SK-N-SH (cell line): ENCODE measurements at regions not wholly inside any gene's neighbourhood (a gene's known extent, or its start where the extent isn't known, plus 50 kb on each side); places are given as distances from the start of the nearest gene placed in this dataset.

ENCODE experiments used
- CTCF ChIA-PET: fragments of 300-600, 350-600 bp; formaldehyde crosslinking; extraction: SDS; loops from one replicate; lab custom pipeline; 2021; lab: Yijun Ruan, JAX
- POLR2A ChIA-PET: fragments of 350-600 bp; sonication (Branson Sonifier 250); formaldehyde crosslinking; extraction: SDS; loops from one replicate; lab custom pipeline; 2020; ENCODE audit warnings: antibody characterized with exemption, inconsistent platforms; lab: Yijun Ruan, JAX
- DNase-seq: peaks from one replicate; pipeline ENCODE4 v3.0.0; 2012
- H2AFZ ChIP-seq: fragments of 200-600 bp; sonication (generic); 2 replicates; pipeline ENCODE4 v1.8.1; 2016; ENCODE audit warnings: antibody characterized with exemption, mild to moderate bottlenecking, low read depth
- H3F3A ChIP-seq: fragments of 200-600 bp; sonication (generic); replicated peaks from 2 replicates; pipeline ENCODE3; 2016; ENCODE audit warnings: antibody characterized with exemption, mild to moderate bottlenecking; ENCODE audit not compliant: insufficient read depth
- H3K27ac ChIP-seq, 2 experiments: fragments of 200-500 bp in 1 of 2; fragments of 200-600 bp in 1 of 2; sonication (Bioruptor generic) in 1 of 2; sonication (generic), shearing (Covaris generic) in 1 of 2; 2 replicates each; pipeline versions ENCODE4 v1.5.1 to v1.6.1; 2014 to 2016; ENCODE audit warnings: low read depth in 2 of 2, inconsistent platforms in 1 of 2, low read length in 1 of 2, mild to moderate bottlenecking in 1 of 2, mixed read lengths in 1 of 2
- H3K27me3 ChIP-seq: fragments of 200-600 bp; sonication (generic), shearing (Covaris generic); 2 replicates; pipeline ENCODE4 v1.6.1; 2016; ENCODE audit warnings: mixed run types; ENCODE audit not compliant: insufficient read depth
- H3K36me3 ChIP-seq, 2 experiments: fragments of 200-500 bp in 1 of 2; fragments of 200-600 bp in 1 of 2; sonication (Bioruptor generic) in 1 of 2; sonication (generic) in 1 of 2; replicated peaks in 1 of 2; 2 replicates each; pipeline versions ENCODE3 to v1.5.1; 2014 to 2016; ENCODE audit warnings: low read length in 1 of 2, mild to moderate bottlenecking in 1 of 2; ENCODE audit not compliant: insufficient read depth in 2 of 2, control insufficient read depth in 1 of 2
- H3K4me1 ChIP-seq, 2 experiments: fragments of 200-500 bp in 1 of 2; fragments of 200-600 bp in 1 of 2; sonication (Bioruptor generic) in 1 of 2; sonication (generic), shearing (Covaris generic) in 1 of 2; 2 replicates each; pipeline versions ENCODE4 v1.5.1 to v1.6.1; 2014 to 2016; ENCODE audit warnings: low read depth in 1 of 2, low read length in 1 of 2, mixed run types in 1 of 2; ENCODE audit not compliant: insufficient read depth in 2 of 2, control insufficient read depth in 1 of 2
- H3K4me2 ChIP-seq: fragments of 200-600 bp; sonication (generic), shearing (Covaris generic); 2 replicates; pipeline ENCODE4 v1.6.1; 2017; ENCODE audit warnings: mixed run types
- H3K4me3 ChIP-seq, 2 experiments: fragments of 200-500 bp in 1 of 2; fragments of 200-600 bp in 1 of 2; sonication (Bioruptor generic) in 1 of 2; sonication (generic), shearing (Covaris generic) in 1 of 2; 2 replicates each; pipeline versions ENCODE4 v1.5.1 to v1.8.1; 2014 to 2016; ENCODE audit warnings: low read depth in 2 of 2, inconsistent platforms in 1 of 2, low read length in 1 of 2, mild to moderate bottlenecking in 1 of 2, mixed read lengths in 1 of 2, moderate library complexity in 1 of 2
- H3K79me2 ChIP-seq: fragments of 200-600 bp; sonication (generic); 2 replicates; pipeline ENCODE4 v1.8.1; 2017; ENCODE audit warnings: mild to moderate bottlenecking; ENCODE audit not compliant: insufficient read depth
- H3K9ac ChIP-seq: fragments of 200-600 bp; sonication (generic); 2 replicates; pipeline ENCODE4 v1.6.1; 2017; ENCODE audit warnings: mixed run types
- H3K9me2 ChIP-seq: fragments of 200-600 bp; sonication (generic); 2 replicates; pipeline ENCODE4 v1.6.1; 2017; ENCODE audit warnings: mixed run types
- H3K9me3 ChIP-seq: fragments of 200-600 bp; sonication (generic); 2 replicates; pipeline ENCODE4 v1.6.1; 2017; ENCODE audit warnings: mixed run types, mild to moderate bottlenecking, moderate library complexity
- H4K20me1 ChIP-seq: fragments of 200-600 bp; sonication (generic); 2 replicates; pipeline ENCODE4 v1.6.1; 2017; ENCODE audit warnings: mild to moderate bottlenecking, mixed run types; ENCODE audit not compliant: insufficient read depth
- CHD2 ChIP-seq: fragments of 150-350 bp; IDR thresholded peaks from 2 replicates; pipeline ENCODE4 v1.6.1; 2018; ENCODE audit warnings: low read length; ENCODE audit not compliant: partially characterized antibody
- EP300 ChIP-seq, 2 experiments: IDR thresholded peaks; 2 replicates each; pipeline versions ENCODE4 v1.4.0 to v1.6.1; 2012; ENCODE audit warnings: borderline replicate concordance in 1 of 2, low read depth in 1 of 2, low read length in 1 of 2
- EZH2phosphoT487 ChIP-seq: fragments of 200-600 bp; sonication (generic); IDR thresholded peaks from 2 replicates; pipeline ENCODE4 v1.6.1; 2017; ENCODE audit warnings: low read depth, mixed run types, mild to moderate bottlenecking, antibody characterized with exemption, moderate library complexity, borderline replicate concordance
- FOSL2 ChIP-seq: IDR thresholded peaks from 2 replicates; pipeline ENCODE4 v1.4.0; 2012; ENCODE audit warnings: low read depth, mild to moderate bottlenecking, moderate library complexity, borderline replicate concordance
- FOXJ3 ChIP-seq: sonication (generic); formaldehyde crosslinking; IDR thresholded peaks from 2 replicates; pipeline ENCODE4 v1.5.1; 2020; ENCODE audit warnings: mild to moderate bottlenecking, missing genetic modification reagents
- GABPA ChIP-seq: IDR thresholded peaks from 2 replicates; pipeline ENCODE4 v1.4.0; 2012; ENCODE audit warnings: low read depth, mild to moderate bottlenecking
- JUND ChIP-seq: IDR thresholded peaks from 2 replicates; pipeline ENCODE4 v1.4.0; 2012
- NRF1 ChIP-seq: IDR thresholded peaks from 2 replicates; pipeline ENCODE4 v1.6.1; 2012; ENCODE audit warnings: low read depth, mild to moderate bottlenecking, low read length
- POLR2AphosphoS5 ChIP-seq: IDR thresholded peaks from 2 replicates; pipeline ENCODE4 v1.6.1; 2012; ENCODE audit warnings: low read depth, low read length
- RCOR1 ChIP-seq: fragments of 150-350 bp; IDR thresholded peaks from 2 replicates; pipeline ENCODE4 v1.6.1; 2017; ENCODE audit warnings: antibody characterized with exemption, low read length
- RFX5 ChIP-seq: IDR thresholded peaks from 2 replicates; pipeline ENCODE4 v1.6.1; 2012; ENCODE audit warnings: mild to moderate bottlenecking, improper control_type of control experiment, low read length
- RXRA ChIP-seq: IDR thresholded peaks from 2 replicates; pipeline ENCODE4 v1.4.0; 2012; ENCODE audit warnings: low read depth, mild to moderate bottlenecking, borderline replicate concordance
- SIN3A ChIP-seq: IDR thresholded peaks from 2 replicates; pipeline ENCODE4 v1.6.1; 2012; ENCODE audit warnings: low read depth, mild to moderate bottlenecking, low read length, moderate library complexity, borderline replicate concordance
- SMC3 ChIP-seq: IDR thresholded peaks from 2 replicates; pipeline ENCODE4 v1.6.1; 2012; ENCODE audit warnings: low read depth, low read length, improper control_type of control experiment
- TAF1 ChIP-seq: IDR thresholded peaks from 2 replicates; pipeline ENCODE4 v1.6.1; 2012; ENCODE audit warnings: low read depth, mild to moderate bottlenecking, low read length, moderate library complexity, borderline replicate concordance
- TEAD4 ChIP-seq: IDR thresholded peaks from 2 replicates; pipeline ENCODE4 v1.4.0; 2012; ENCODE audit warnings: mild to moderate bottlenecking, borderline replicate concordance; ENCODE audit not compliant: insufficient read depth
- USF1 ChIP-seq: IDR thresholded peaks from 2 replicates; pipeline ENCODE4 v1.4.0; 2012; ENCODE audit warnings: low read depth, borderline replicate concordance
- USF2 ChIP-seq: fragments of 150-350 bp; IDR thresholded peaks from 2 replicates; pipeline ENCODE4 v1.6.1; 2017; ENCODE audit warnings: antibody characterized with exemption, low read length, low read depth, borderline replicate concordance
- YY1 ChIP-seq: IDR thresholded peaks from 2 replicates; pipeline ENCODE4 v1.4.0; 2012; ENCODE audit warnings: low read depth, mild to moderate bottlenecking
- ZBTB33 ChIP-seq: IDR thresholded peaks from 2 replicates; pipeline ENCODE4 v1.4.0; 2012; ENCODE audit warnings: low read depth, borderline replicate concordance
- WGBS: methylation state at CpG from one replicate; pipeline ENCODE4 v1.1.6; 2017; ENCODE audit warnings: low lambda C conversion rate; 5-methylcytosine and 5-hydroxymethylcytosine counted together
- TF ChIP-seq, protein P1 (sequence below): IDR thresholded peaks from 2 replicates; pipeline ENCODE4; 2012

- H3K36me3 ChIP-seq: no peaks in the 10 kb centered on the region
- no peak for TF ChIP-seq NRF1
- no peak for TF ChIP-seq JUND
- TF ChIP-seq ZBTB33: no peak
- no peak for TF ChIP-seq GABPA
- no peak for TF ChIP-seq USF2
- no peak for TF ChIP-seq USF1
- no peak for TF ChIP-seq FOXJ3 (CRISPR knock-in tag)
- no peak for TF ChIP-seq POLR2AphosphoS5
- TF ChIP-seq TAF1: no peak
- TF ChIP-seq, protein P1, sequence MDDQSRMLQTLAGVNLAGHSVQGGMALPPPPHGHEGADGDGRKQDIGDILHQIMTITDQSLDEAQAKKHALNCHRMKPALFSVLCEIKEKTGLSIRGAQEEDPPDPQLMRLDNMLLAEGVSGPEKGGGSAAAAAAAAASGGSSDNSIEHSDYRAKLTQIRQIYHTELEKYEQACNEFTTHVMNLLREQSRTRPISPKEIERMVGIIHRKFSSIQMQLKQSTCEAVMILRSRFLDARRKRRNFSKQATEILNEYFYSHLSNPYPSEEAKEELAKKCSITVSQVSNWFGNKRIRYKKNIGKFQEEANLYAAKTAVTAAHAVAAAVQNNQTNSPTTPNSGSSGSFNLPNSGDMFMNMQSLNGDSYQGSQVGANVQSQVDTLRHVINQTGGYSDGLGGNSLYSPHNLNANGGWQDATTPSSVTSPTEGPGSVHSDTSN: no peak
- no peak for TF ChIP-seq FOSL2
- no peak for TF ChIP-seq EP300 (IDR thresholded peaks at IDR 0.05; ENCODE audit: borderline replicate concordance in 1 of 2, low read depth in 1 of 2, low read length in 1 of 2)
- no peak for TF ChIP-seq TEAD4
- no peaks in the 10 kb centered on the region for H3K27me3 ChIP-seq
- 65% methylated on average over 1 of the region's 1 CpG for WGBS
- no peaks in the 10 kb centered on the region for H3K79me2 ChIP-seq
- POLR2A ChIA-PET: no interaction called here
- H3K27ac ChIP-seq: no peak overlapping the region
- CTCF ChIA-PET: interaction anchor here (0.5 kb wide), 1 partner anchor 75 kb away, joined by 3 read pairs; no protein-coding TSS in a partner anchor
- H3K4me2 ChIP-seq: no peak overlapping the region
- H2AFZ ChIP-seq: no peak overlapping the region
- no peak overlapping the region for H3K9ac ChIP-seq
- H3F3A ChIP-seq: no peaks in the 10 kb centered on the region
- H4K20me1 ChIP-seq: no peaks in the 10 kb centered on the region
- no peak for DNase-seq
- H3K4me3 ChIP-seq: no peak overlapping the region
- H3K9me3 ChIP-seq: no peaks in the 10 kb centered on the region
- no peaks in the 10 kb centered on the region for H3K4me1 ChIP-seq
- no peaks in the 10 kb centered on the region for H3K9me2 ChIP-seq
Observed at GRCh38 chr21:27837936-27838335, 871.0 kb upstream of the ADAMTS5 start.

DNA sequence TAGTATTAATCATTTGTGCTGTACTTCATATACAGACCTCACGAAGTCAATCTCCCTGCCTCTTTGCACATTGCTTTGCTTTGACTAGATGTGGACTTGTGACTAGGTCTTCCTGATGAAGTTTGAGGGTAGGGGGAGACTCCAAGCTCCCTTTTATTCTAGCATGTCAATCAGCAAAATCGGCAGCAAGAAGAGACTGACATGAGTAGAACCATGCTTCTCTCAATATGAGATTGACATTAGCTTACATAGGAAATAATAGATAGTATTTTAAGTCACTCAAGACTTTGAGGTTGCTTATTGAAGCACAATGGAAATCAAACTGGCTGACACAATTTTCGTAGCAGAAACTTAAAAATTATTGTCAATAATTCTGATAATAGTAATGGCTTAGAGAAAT lies 866.4 kb upstream of the ADAMTS5 start:
- H3K27me3 ChIP-seq: no peaks in the 10 kb centered on the region
- no peaks in the 10 kb centered on the region for H3K36me3 ChIP-seq
- no peaks in the 10 kb centered on the region for H3K79me2 ChIP-seq
- H3K27ac ChIP-seq: no peak overlapping the region
- no peak for DNase-seq
- H3F3A ChIP-seq: no peaks in the 10 kb centered on the region
- H3K4me3 ChIP-seq: no peak overlapping the region
- no peak overlapping the region for H3K4me2 ChIP-seq
- H3K9ac ChIP-seq: no peak overlapping the region
- H2AFZ ChIP-seq: no peak overlapping the region
- H4K20me1 ChIP-seq: no peaks in the 10 kb centered on the region
- H3K9me2 ChIP-seq: no peaks in the 10 kb centered on the region
- H3K9me3 ChIP-seq: no peaks in the 10 kb centered on the region
- ChIA-PET CTCF (no interaction called here), POLR2A (no interaction called here)
- 23% methylated on average over 3 of the region's 3 CpGs for WGBS
- H3K4me1 ChIP-seq: no peaks in the 10 kb centered on the region
- no peak for TF ChIP-seq EZH2phosphoT487
- TF ChIP-seq JUND: no peak
- no peak for TF ChIP-seq TEAD4
- no peak for TF ChIP-seq SIN3A
- no peak for TF ChIP-seq RFX5
- no peak for TF ChIP-seq FOSL2
- no peak for TF ChIP-seq YY1
- TF ChIP-seq SMC3: no peak
- TF ChIP-seq POLR2AphosphoS5: no peak
- TF ChIP-seq USF1: no peak
- no peak for TF ChIP-seq RCOR1
- no peak for TF ChIP-seq RXRA
- TF ChIP-seq ZBTB33: no peak
- no peak for TF ChIP-seq CHD2
